Lower leg skin (tissue), 4 donors: ENCODE measurements at regions not wholly inside any gene's neighbourhood (a gene's known extent, or its start where the extent isn't known, plus 50 kb on each side); places are given as distances from the start of the nearest gene placed in this dataset.
"Not testable (repeated sequence)": the region's sequence is repeated elsewhere in the genome, so short reads cannot be mapped to it uniquely, and the experiment has no call there.

ENCODE experiments used
- DNase-seq, 2 donors: peaks; one replicate each; pipeline ENCODE4 v3.0.0-alpha.2; 2019; ENCODE audit warnings: low spot score in 2 of 2
- H3K4me3 ChIP-seq: fragments of 200-600 bp; sonication (generic); 2 replicates; pipeline ENCODE4 v1.5.1; 2017; ENCODE audit warnings: mild to moderate bottlenecking, low read depth; ENCODE audit not compliant: poor library complexity, severe bottlenecking
- POLR2A ChIP-seq, 2 donors: fragments of 450-650 bp; IDR thresholded peaks; one replicate each; pipeline ENCODE4 v1.6.1; 2016 to 2017; ENCODE audit warnings: antibody characterized with exemption in 2 of 2, mild to moderate bottlenecking in 1 of 2, moderate library complexity in 1 of 2
- WGBS, 2 donors: methylation state at CpG; one replicate each; pipeline ENCODE4 v1.1.5; 2018; 5-methylcytosine and 5-hydroxymethylcytosine counted together
- intact Hi-C: fragments of 100-400 bp; cut with DNase I; formaldehyde crosslinking; loops from one replicate; pipeline ENCODE4 v1.15.0; 2023; ENCODE audit warnings: low total_unique reads
- TF ChIP-seq, protein P1 (sequence below), 3 donors: fragments of 450-650 bp; IDR thresholded peaks; one replicate each; pipeline ENCODE4 v1.5.1; 2016; ENCODE audit warnings: antibody characterized with exemption in 3 of 3, mild to moderate bottlenecking in 3 of 3, moderate library complexity in 2 of 3

DNA sequence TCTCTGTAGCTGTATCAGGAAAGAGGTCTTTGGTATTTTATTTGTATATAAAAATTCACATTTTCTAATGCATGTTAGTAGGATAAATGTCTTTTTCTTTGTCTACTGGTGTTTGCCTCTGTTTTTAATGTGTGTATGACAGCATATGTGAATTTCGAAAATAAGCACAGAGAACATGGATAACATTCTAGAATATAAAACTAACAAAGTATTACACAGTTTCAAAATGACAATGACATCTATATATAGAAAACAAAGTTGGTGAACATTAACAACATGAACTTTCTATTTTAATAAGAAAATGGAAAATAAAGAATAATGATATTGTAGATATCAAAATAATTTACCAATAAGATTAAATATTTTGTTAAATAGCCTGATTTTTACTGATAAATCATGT, 608.0 kb downstream of the COL12A1 start:
- WGBS, 2 donors, result 92% methylated on average over 1 of the region's 1 CpG
- DNase-seq, result no peak
- no peak overlapping the region for H3K4me3 ChIP-seq
- TF ChIP-seq, protein P1, sequence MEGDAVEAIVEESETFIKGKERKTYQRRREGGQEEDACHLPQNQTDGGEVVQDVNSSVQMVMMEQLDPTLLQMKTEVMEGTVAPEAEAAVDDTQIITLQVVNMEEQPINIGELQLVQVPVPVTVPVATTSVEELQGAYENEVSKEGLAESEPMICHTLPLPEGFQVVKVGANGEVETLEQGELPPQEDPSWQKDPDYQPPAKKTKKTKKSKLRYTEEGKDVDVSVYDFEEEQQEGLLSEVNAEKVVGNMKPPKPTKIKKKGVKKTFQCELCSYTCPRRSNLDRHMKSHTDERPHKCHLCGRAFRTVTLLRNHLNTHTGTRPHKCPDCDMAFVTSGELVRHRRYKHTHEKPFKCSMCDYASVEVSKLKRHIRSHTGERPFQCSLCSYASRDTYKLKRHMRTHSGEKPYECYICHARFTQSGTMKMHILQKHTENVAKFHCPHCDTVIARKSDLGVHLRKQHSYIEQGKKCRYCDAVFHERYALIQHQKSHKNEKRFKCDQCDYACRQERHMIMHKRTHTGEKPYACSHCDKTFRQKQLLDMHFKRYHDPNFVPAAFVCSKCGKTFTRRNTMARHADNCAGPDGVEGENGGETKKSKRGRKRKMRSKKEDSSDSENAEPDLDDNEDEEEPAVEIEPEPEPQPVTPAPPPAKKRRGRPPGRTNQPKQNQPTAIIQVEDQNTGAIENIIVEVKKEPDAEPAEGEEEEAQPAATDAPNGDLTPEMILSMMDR (IDR thresholded peaks at IDR 0.05), result no peak
- no peak for TF ChIP-seq POLR2A (IDR thresholded peaks at IDR 0.05)
- intact Hi-C loops, result no loop called here

DNA sequence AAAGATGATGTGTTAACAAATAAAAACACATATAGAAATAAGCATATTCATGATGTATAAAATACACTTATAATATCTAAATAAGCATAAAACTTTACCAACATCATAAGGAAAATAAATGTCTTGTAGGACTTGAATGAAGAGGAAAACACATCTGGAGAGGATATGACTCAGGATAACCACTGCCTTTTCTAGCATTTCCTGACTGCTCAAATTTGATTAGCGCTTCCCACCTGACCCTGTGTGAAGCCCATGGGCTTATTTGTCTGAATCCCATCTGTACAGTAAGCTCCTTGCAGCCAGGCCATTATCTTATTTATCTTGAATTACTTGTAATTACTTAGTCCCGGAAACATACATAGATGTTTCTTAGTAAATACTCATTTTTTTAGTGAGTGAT, 608.6 kb downstream of the COL12A1 start:
- no peak overlapping the region for H3K4me3 ChIP-seq
- 79 to 84% methylated on average over 2 of the region's 2 CpGs for WGBS, 2 donors
- intact Hi-C loops, result no loop called here

DNA sequence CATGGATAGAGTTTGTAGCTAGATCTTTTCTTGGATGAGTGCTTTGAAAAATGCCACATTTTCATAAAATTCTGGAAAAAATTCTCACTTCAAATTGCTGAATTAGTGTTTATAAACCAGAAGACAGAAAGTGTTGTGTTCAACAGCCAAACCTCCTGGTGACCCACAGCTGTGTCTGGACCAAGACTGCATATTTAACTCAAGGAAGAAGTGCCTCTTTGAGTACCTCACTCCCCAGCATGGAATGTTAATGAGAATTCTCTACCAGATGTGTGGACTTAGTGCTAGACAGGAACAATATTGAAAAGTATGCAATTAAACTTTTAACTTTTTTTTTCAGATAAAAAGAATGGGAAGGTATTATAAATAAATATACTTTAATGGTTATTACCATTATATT, 609.3 kb downstream of the COL12A1 start:
- no peak for TF ChIP-seq POLR2A (IDR thresholded peaks at IDR 0.05)
- DNase-seq, result no peak
- H3K4me3 ChIP-seq, result no peak overlapping the region
- intact Hi-C loops, result no loop called here

More for the DNA sequence above, 608.6 kb downstream of the COL12A1 start:
- no peak for DNase-seq
- TF ChIP-seq POLR2A (IDR thresholded peaks at IDR 0.05), result no peak
- TF ChIP-seq, protein P1 (IDR thresholded peaks at IDR 0.05), result no peak

DNA sequence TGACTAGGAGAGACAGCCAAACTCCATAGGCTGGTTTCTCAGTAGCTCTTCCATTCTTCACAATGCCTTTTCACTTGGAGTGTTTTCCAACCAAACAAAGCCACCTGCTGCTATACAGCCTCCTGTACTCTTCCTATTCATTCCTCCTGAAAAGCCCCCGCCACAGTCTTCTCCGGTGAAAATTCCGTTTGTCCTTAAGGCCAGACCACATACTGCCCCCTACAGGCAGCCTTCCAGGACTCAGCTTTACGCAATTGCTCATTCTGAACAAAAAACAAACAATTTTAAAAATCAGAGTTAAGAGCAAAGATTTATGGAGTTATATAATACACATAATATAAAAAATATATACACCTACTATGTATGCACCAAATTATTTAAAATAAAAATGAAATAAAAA, 611.5 kb downstream of the COL12A1 start:
- H3K4me3 ChIP-seq, intact Hi-C loops, DNase-seq: not testable (repeated sequence)
- WGBS, 2 donors, result 76 to 86% methylated on average over 4 of the region's 4 CpGs

DNA sequence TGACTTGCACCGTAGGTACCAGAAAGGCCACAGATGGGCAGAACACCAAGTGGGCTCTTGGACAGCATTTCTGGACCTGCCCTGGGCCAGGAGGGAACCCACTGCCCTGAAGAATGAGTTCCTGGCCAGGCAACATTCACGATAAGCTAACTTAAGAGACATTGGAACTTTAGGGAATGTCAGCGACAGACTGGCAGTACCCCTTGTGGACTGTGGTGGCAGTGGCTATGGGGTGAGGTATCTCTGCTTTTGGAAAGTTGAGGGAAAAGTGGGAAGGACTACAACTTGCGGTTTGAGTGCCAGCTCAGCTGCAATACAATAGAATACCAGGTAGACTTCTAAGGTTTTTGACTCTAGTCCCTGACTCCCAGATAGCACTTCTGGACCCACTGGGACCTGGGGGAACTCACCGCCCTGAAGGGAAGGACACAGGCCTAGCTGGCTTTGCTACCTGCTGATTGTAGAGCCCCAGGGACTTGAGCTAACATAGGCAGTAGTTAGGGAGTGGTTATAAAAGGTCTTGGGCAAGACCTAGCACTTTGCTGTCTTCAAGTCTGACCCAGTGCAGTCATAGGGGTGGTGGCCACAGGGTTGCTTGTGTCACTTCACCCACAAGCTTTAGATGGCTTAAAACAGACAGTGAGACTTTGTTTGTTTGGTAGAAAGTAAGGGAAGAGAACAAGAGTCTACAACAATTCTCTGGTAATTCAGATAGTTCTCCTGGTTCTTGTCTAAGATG, 617.6 kb downstream of the COL12A1 start:
- no peak for DNase-seq
- no peak for TF ChIP-seq POLR2A (IDR thresholded peaks at IDR 0.05)
- TF ChIP-seq, protein P1 (IDR thresholded peaks at IDR 0.05), result no peak
- intact Hi-C loops, result no loop called here
- 90 to 95% methylated on average over 5 of the region's 5 CpGs for WGBS, 2 donors
- H3K4me3 ChIP-seq, result no peak overlapping the region

DNA sequence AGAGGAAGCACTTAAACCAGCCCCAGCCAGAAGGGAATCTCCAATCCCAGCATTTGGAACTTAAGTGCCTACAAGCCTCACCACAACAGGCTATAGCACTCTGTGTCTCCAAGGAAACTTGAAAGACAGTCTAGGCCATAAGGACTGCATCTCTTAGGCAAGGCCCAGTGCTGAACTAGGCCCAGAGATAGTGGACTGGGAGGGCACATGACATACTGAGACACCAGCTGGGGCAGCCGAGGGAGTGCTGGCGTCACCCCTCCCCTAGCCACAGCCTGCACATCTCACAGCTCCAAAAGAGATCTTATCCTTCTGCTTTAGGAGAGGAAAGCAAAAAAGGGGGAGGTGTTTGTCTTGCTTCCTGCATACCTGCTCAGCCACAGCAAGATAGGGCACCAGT, 618.5 kb downstream of the COL12A1 start:
- DNase-seq, result peak in 1 of 2 donors; percentile 80
- intact Hi-C loops, result no loop called here
- 73 to 90% methylated on average over 2 of the region's 2 CpGs for WGBS, 2 donors

More for the DNA sequence above, 618.5 kb downstream of the COL12A1 start:
- H3K4me3 ChIP-seq, result no peak overlapping the region
- TF ChIP-seq, protein P1 (IDR thresholded peaks at IDR 0.05), result no peak
- no peak for TF ChIP-seq POLR2A (IDR thresholded peaks at IDR 0.05)
